Kidney epithelial cell (primary cell): ENCODE measurements at regions not wholly inside any gene's neighbourhood (a gene's known extent, or its start where the extent isn't known, plus 50 kb on each side); places are given as distances from the start of the nearest gene placed in this dataset.

Experiments used
- DNase-seq: peaks from one replicate; pipeline ENCODE4 v3.0.0-alpha.2; 2010; ENCODE audit warnings: low read depth
- H3K27me3 ChIP-seq: 2 replicates; pipeline ENCODE4 v1.6.0; 2011; ENCODE audit warnings: low read length; ENCODE audit not compliant: control insufficient read depth, insufficient read depth
- H3K36me3 ChIP-seq: 2 replicates; pipeline ENCODE4 v1.5.1; 2011; ENCODE audit warnings: low read length; ENCODE audit not compliant: control insufficient read depth, insufficient read depth
- H3K4me3 ChIP-seq: 2 replicates; pipeline ENCODE4 v1.5.1; 2011; ENCODE audit warnings: low read depth, mild to moderate bottlenecking, control low read depth, low read length
- CTCF ChIP-seq: IDR thresholded peaks from 2 replicates; pipeline ENCODE4 v1.5.1; 2011; ENCODE audit warnings: mild to moderate bottlenecking, moderate library complexity, low read length, control low read depth, inconsistent platforms; ENCODE audit not compliant: insufficient read depth, poor library complexity, severe bottlenecking

- TF ChIP-seq CTCF, result no peak
- no peaks in the 10 kb centered on the region for H3K27me3 ChIP-seq
- DNase-seq, result no peak
- H3K4me3 ChIP-seq, result no peak overlapping the region
- no peaks in the 10 kb centered on the region for H3K36me3 ChIP-seq
Observed at GRCh38 chr6:12528136-12528535, 188.4 kb upstream of the PHACTR1 start.

DNA sequence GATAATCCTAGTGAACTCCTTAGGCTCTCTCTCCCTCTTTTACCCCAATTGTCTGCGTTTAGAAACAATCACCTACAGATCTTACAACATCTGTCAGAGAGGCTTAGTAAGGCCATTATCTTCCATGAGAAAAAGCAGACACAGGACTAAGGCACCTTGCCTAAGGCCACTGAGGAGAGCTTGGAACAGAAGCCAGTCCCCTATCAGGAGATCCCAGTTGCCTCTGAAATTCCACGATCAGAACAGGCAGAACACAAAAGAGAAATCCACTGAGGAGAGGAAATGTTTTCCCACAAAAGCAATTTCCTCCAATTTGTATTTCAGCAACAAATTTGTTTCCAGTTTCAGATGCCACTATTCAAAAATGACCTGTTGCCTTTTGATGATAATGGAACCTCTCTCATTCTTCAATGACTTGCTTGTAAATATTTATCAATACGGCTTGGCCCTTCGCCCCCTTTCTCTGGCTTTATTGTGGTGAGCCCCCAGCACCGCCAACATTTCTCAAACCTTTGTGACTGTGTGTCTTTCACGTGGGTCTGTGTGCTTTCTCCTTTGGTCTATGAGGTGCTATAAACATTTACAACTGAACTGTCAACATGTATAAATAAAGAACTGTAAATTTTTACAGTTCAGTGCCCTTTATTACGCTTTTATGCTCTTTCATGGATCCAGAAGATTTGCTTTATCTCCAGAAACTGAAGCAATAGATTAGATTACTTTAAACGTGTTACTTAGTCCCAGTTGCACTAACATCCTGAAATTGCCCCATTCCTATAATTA lies 187.8 kb upstream of the PHACTR1 start:
- no peak for TF ChIP-seq CTCF
- H3K36me3 ChIP-seq, result no peaks in the 10 kb centered on the region
- no peaks in the 10 kb centered on the region for H3K27me3 ChIP-seq
- DNase-seq, result no peak
- H3K4me3 ChIP-seq, result no peak overlapping the region

GRCh38 chr6:12529364-12530019 lies 187.1 kb upstream of the PHACTR1 start:
- no peak for DNase-seq
- no peak for TF ChIP-seq CTCF
- Histone ChIP-seq H3K27me3 (no peaks in the 10 kb centered on the region), H3K4me3 (no peak overlapping the region), H3K36me3 (no peaks in the 10 kb centered on the region)

- DNase-seq, result no peak
- Histone ChIP-seq H3K36me3 (no peaks in the 10 kb centered on the region), H3K27me3 (no peaks in the 10 kb centered on the region), H3K4me3 (no peak overlapping the region)
- TF ChIP-seq CTCF, result no peak
Observed at GRCh38 chr6:12530345-12530744, 186.2 kb upstream of the PHACTR1 start.

GRCh38 chr6:12533586-12533985 lies 183.0 kb upstream of the PHACTR1 start:
- Histone ChIP-seq H3K36me3 (no peaks in the 10 kb centered on the region), H3K4me3 (no peak overlapping the region), H3K27me3 (no peaks in the 10 kb centered on the region)
- no peak for DNase-seq
- TF ChIP-seq CTCF, result no peak
